GM12872 (cell line): ENCODE measurements at regions not wholly inside any gene's neighbourhood (a gene's known extent, or its start where the extent isn't known, plus 50 kb on each side); places are given as distances from the start of the nearest gene placed in this dataset.

ENCODE experiments used
- CTCF ChIP-seq: IDR thresholded peaks from 3 replicates; pipeline ENCODE4 v1.5.1; 2011; ENCODE audit warnings: low read depth, mild to moderate bottlenecking, low read length, moderate library complexity; ENCODE audit not compliant: insufficient read depth

GRCh38 chr14:104378698-104379113, 200.9 kb upstream of the C14orf180 start:
- no peak for TF ChIP-seq CTCF

GRCh38 chr14:104382361-104383087, 197.0 kb upstream of the C14orf180 start:
- no peak for TF ChIP-seq CTCF

GRCh38 chr14:104383088-104383995, 196.2 kb upstream of the C14orf180 start:
- no peak for TF ChIP-seq CTCF

- TF ChIP-seq CTCF: no peak
Observed at GRCh38 chr14:104383996-104384775, 195.4 kb upstream of the C14orf180 start.

GRCh38 chr14:104384776-104385071, 194.8 kb upstream of the C14orf180 start:
- no peak for TF ChIP-seq CTCF

- no peak for TF ChIP-seq CTCF
Observed at GRCh38 chr14:104385111-104385510, 194.5 kb upstream of the C14orf180 start.

GRCh38 chr14:104385531-104386101, 193.9 kb upstream of the C14orf180 start:
- no peak for TF ChIP-seq CTCF
